Lung (tissue), 11 donors: ENCODE measurements at regions not wholly inside any gene's neighbourhood (a gene's known extent, or its start where the extent isn't known, plus 50 kb on each side); places are given as distances from the start of the nearest gene placed in this dataset.
A peak's percentile ranks its signal among the peaks of the same experiment; 100 is the strongest.

ENCODE experiments used
- ATAC-seq: fragments of 200-7000 bp; cut with Tn5 transposase; one replicate; pipeline ENCODE4 v1.9.1; 2020; ENCODE audit warnings: moderate number of reproducible peaks; ENCODE audit not compliant: insufficient read depth, low FRiP score
- DNase-seq, 3 donors: peaks; one replicate each; pipeline ENCODE4 v3.0.0-alpha.2; 2013 to 2017
- H3K27ac ChIP-seq, 2 donors: one replicate each; pipeline ENCODE4 v1.5.1; 2013; ENCODE audit warnings: mild to moderate bottlenecking in 2 of 2, moderate library complexity in 2 of 2, control low read depth in 1 of 2, inconsistent platforms in 1 of 2, low read depth in 1 of 2, low read length in 1 of 2
- H3K27me3 ChIP-seq, 3 donors: one replicate each; pipeline ENCODE4 v1.5.1; 2013; ENCODE audit warnings: low read length in 2 of 3; ENCODE audit not compliant: control insufficient read depth in 3 of 3, insufficient read depth in 3 of 3
- H3K36me3 ChIP-seq, 4 donors: one replicate each; pipeline ENCODE4 v1.5.1; 2013; ENCODE audit warnings: low read length in 4 of 4, mild to moderate bottlenecking in 1 of 4, moderate library complexity in 1 of 4; ENCODE audit not compliant: control insufficient read depth in 4 of 4, insufficient read depth in 4 of 4
- H3K4me1 ChIP-seq, 5 donors: one replicate each; pipeline ENCODE4 v1.5.1; 2013; ENCODE audit warnings: low read length in 5 of 5, mild to moderate bottlenecking in 2 of 5, moderate library complexity in 1 of 5; ENCODE audit not compliant: control insufficient read depth in 5 of 5, insufficient read depth in 5 of 5
- H3K4me3 ChIP-seq: one replicate; pipeline ENCODE4 v1.5.1; 2013; ENCODE audit warnings: mild to moderate bottlenecking, control low read depth, moderate library complexity
- H3K9ac ChIP-seq, 2 donors: one replicate each; pipeline ENCODE4 v1.5.1; 2013; ENCODE audit warnings: low read length in 2 of 2, control low read depth in 1 of 2; ENCODE audit not compliant: insufficient read depth in 1 of 2
- H3K9me3 ChIP-seq, 4 donors: one replicate each; pipeline ENCODE4 v1.5.1; 2013; ENCODE audit warnings: low read length in 3 of 4, mild to moderate bottlenecking in 1 of 4, moderate library complexity in 1 of 4; ENCODE audit not compliant: control insufficient read depth in 4 of 4, insufficient read depth in 3 of 4
- CTCF ChIP-seq: IDR thresholded peaks from 2 replicates; pipeline ENCODE4 v1.5.1; 2012; ENCODE audit warnings: mild to moderate bottlenecking; ENCODE audit errors: control extremely low read depth, extremely low read depth
- WGBS, 2 donors: extraction: QIAGEN DNeasy Blood & Tissue Kit; methylation state at CpG; one replicate each; pipeline ENCODE4 v1.1.7; 2013; 5-methylcytosine and 5-hydroxymethylcytosine counted together
- donor health status: control.
- donor health status: control.
- donor health status: Bipolar disorder and iron deficiency.
- donor health status: healthy.
- donor health status: DM: yes; HTN: yes; CAD: no.

- no peak for TF ChIP-seq CTCF
- Histone ChIP-seq H3K4me3 (no peak overlapping the region), H3K27ac (no peak overlapping the region), H3K9ac (no peak overlapping the region), H3K36me3 (no peaks in the 10 kb centered on the region), H3K4me1 (peaks cover 0 to 24% (median 11%) of the 10 kb centered on the region in 5 donors), H3K27me3 (no peaks in the 10 kb centered on the region), H3K9me3 (no peaks in the 10 kb centered on the region)
- 42 to 46% methylated on average over 8 of the region's 8 CpGs for WGBS, 2 donors
- peak; percentile 16 for ATAC-seq
- DNase-seq: peak in 2 of 3 donors; percentile 19 to 51
Observed at GRCh38 chr7:25619963-25620799, 391.9 kb upstream of the NPVF start.

GRCh38 chr7:25621993-25622392 is 393.7 kb upstream of the NPVF start:
- H3K4me3 ChIP-seq: no peak overlapping the region
- no peak overlapping the region for H3K9ac ChIP-seq
- TF ChIP-seq CTCF: no peak
- H3K4me1 ChIP-seq: peaks cover 0 to 38% (median 3%) of the 10 kb centered on the region in 5 donors
- DNase-seq: no peak
- H3K9me3 ChIP-seq: no peaks in the 10 kb centered on the region
- no peaks in the 10 kb centered on the region for H3K36me3 ChIP-seq
- no peak for ATAC-seq
- no peak overlapping the region for H3K27ac ChIP-seq
- WGBS, 2 donors: 92 to 93% methylated on average over 2 of the region's 2 CpGs
- no peaks in the 10 kb centered on the region for H3K27me3 ChIP-seq

- ATAC-seq (no peak), DNase-seq (peak in 1 of 3 donors; percentile 51)
- Histone ChIP-seq H3K27me3 (no peaks in the 10 kb centered on the region), H3K27ac (no peak overlapping the region), H3K4me3 (no peak overlapping the region), H3K36me3 (no peaks in the 10 kb centered on the region), H3K9me3 (no peaks in the 10 kb centered on the region), H3K9ac (no peak overlapping the region), H3K4me1 (peaks cover 0 to 45% (median 3%) of the 10 kb centered on the region in 5 donors)
- TF ChIP-seq CTCF: no peak
- WGBS, 2 donors: 58 to 70% methylated on average over 3 of the region's 3 CpGs
Observed at GRCh38 chr7:25622695-25623094, 394.4 kb upstream of the NPVF start.
